ENCODE measurements at regions not wholly inside any gene's neighbourhood (a gene's known extent, or its start where the extent isn't known, plus 50 kb on each side); places are given as distances from the start of the nearest gene placed in this dataset.

GRCh38 chr3:72359743-72360142, 488.5 kb downstream of the SHQ1 start:
- TF ChIP-seq CTCF (IDR thresholded peaks at IDR 0.05; ENCODE audit: low read depth, low read length), result no peak
- TF ChIP-seq MYC (IDR thresholded peaks at IDR 0.05; ENCODE audit: low read depth, low read length), result no peak
- no peak for TF ChIP-seq POLR2A (IDR thresholded peaks at IDR 0.05; ENCODE audit: extremely low read depth, insufficient read length)
